GM23338 (cell line): ENCODE measurements at regions not wholly inside any gene's neighbourhood (a gene's known extent, or its start where the extent isn't known, plus 50 kb on each side); places are given as distances from the start of the nearest gene placed in this dataset.

Experiments
- ATAC-seq: fragments of 200-7000 bp; cut with Tn5 transposase; 3 replicates; pipeline ENCODE4 v1.9.1; 2020
- DNase-seq: peaks from one replicate; pipeline ENCODE4 v3.0.0-alpha.2; 2015; ENCODE audit warnings: low spot score
- H2AFZ ChIP-seq: fragments of 200-600 bp; sonication (generic); 2 replicates; pipeline ENCODE4 v1.8.0; 2016; ENCODE audit warnings: antibody characterized with exemption, mild to moderate bottlenecking, moderate library complexity
- H3F3A ChIP-seq: fragments of 200-600 bp; sonication (generic); replicated peaks from 2 replicates; pipeline ENCODE4 v1.8.0; 2017; ENCODE audit warnings: antibody characterized with exemption, mixed run types, low read depth
- H3K27ac ChIP-seq: fragments of 200-600 bp; sonication (generic); 2 replicates; pipeline ENCODE4 v1.6.1; 2016; ENCODE audit warnings: low read depth
- H3K27me3 ChIP-seq: fragments of 200-600 bp; sonication (generic); 2 replicates; pipeline ENCODE4 v1.8.0; 2016; ENCODE audit warnings: mild to moderate bottlenecking, mixed run types, moderate library complexity; ENCODE audit not compliant: insufficient read depth
- H3K36me3 ChIP-seq: fragments of 200-600 bp; sonication (generic); 2 replicates; pipeline ENCODE4 v1.8.0; 2016; ENCODE audit warnings: mild to moderate bottlenecking; ENCODE audit not compliant: insufficient read depth
- H3K4me1 ChIP-seq: fragments of 200-600 bp; sonication (generic); 2 replicates; pipeline ENCODE4 v1.8.0; 2016; ENCODE audit warnings: mild to moderate bottlenecking, moderate library complexity; ENCODE audit not compliant: insufficient read depth
- H3K4me2 ChIP-seq: fragments of 200-600 bp; sonication (generic); 2 replicates; pipeline ENCODE4 v1.7.1; 2017; ENCODE audit warnings: mixed run types
- H3K4me3 ChIP-seq: fragments of 200-600 bp; sonication (generic); 2 replicates; pipeline ENCODE4 v1.6.1; 2016; ENCODE audit warnings: mixed run types
- H3K79me2 ChIP-seq: fragments of 200-600 bp; sonication (generic); replicated peaks from 2 replicates; pipeline ENCODE4 v1.8.0; 2017; ENCODE audit warnings: mild to moderate bottlenecking; ENCODE audit not compliant: insufficient read depth
- H3K9me2 ChIP-seq: fragments of 200-600 bp; sonication (generic); 2 replicates; pipeline ENCODE4 v1.8.0; 2017; ENCODE audit not compliant: insufficient read depth
- H4K20me1 ChIP-seq: fragments of 200-600 bp; sonication (generic); replicated peaks from 2 replicates; pipeline ENCODE4 v1.8.0; 2017; ENCODE audit warnings: mild to moderate bottlenecking; ENCODE audit not compliant: insufficient read depth
- H3K27ac Mint-ChIP-seq: 2 replicates; pipeline ENCODE4 v1.8.0; 2020; ENCODE audit warnings: inconsistent platforms, mild to moderate bottlenecking, moderate library complexity, mixed read lengths
- H3K27me3 Mint-ChIP-seq: 3 replicates; pipeline ENCODE4 v1.8.0; 2022; ENCODE audit warnings: low read depth, mild to moderate bottlenecking, moderate library complexity, mixed read lengths, inconsistent platforms; ENCODE audit not compliant: insufficient read depth, poor library complexity
- H3K36me3 Mint-ChIP-seq: 3 replicates; pipeline ENCODE4 v1.8.0; 2021; ENCODE audit warnings: low read depth, mild to moderate bottlenecking, inconsistent platforms, moderate library complexity, mixed read lengths
- H3K4me1 Mint-ChIP-seq: 3 replicates; pipeline ENCODE4 v1.8.0; 2020; ENCODE audit warnings: mild to moderate bottlenecking, inconsistent platforms, mixed read lengths
- H3K4me3 Mint-ChIP-seq: 3 replicates; pipeline ENCODE4 v1.8.0; 2021; ENCODE audit warnings: moderate library complexity, mild to moderate bottlenecking, inconsistent platforms, mixed read lengths
- H3K9me3 Mint-ChIP-seq: 3 replicates; pipeline ENCODE4 v1.8.0; 2020; ENCODE audit warnings: moderate library complexity, mild to moderate bottlenecking, inconsistent platforms, mixed read lengths
- CREB1 ChIP-seq: fragments of 250-450 bp; sonication (Bioruptor Pico); IDR thresholded peaks from 2 replicates; pipeline ENCODE4 v1.5.0; 2020; ENCODE audit warnings: low read depth, mild to moderate bottlenecking, moderate library complexity
- EZH2 ChIP-seq: fragments of 200-600 bp; sonication (generic); IDR thresholded peaks from one replicate; pipeline ENCODE4 v1.8.0; 2017; ENCODE audit warnings: antibody characterized with exemption, mild to moderate bottlenecking, low read depth; ENCODE audit not compliant: unreplicated experiment
- EZH2phosphoT487 ChIP-seq: fragments of 200-600 bp; sonication (generic); IDR thresholded peaks from one replicate; pipeline ENCODE4 v1.8.1; 2018; ENCODE audit warnings: antibody characterized with exemption; ENCODE audit not compliant: unreplicated experiment
- JUNB ChIP-seq: IDR thresholded peaks from one replicate; pipeline ENCODE4 v1.6.1; 2016; ENCODE audit warnings: antibody characterized with exemption; ENCODE audit not compliant: unreplicated experiment
- NANOG ChIP-seq: IDR thresholded peaks from 2 replicates; pipeline ENCODE4 v1.6.1; 2016; ENCODE audit warnings: antibody characterized with exemption, borderline replicate concordance
- POLR2AphosphoS5 ChIP-seq: IDR thresholded peaks from 2 replicates; pipeline ENCODE4 v1.6.1; 2016; ENCODE audit warnings: antibody characterized with exemption, low read depth
- REST ChIP-seq: IDR thresholded peaks from one replicate; pipeline ENCODE4 v1.6.1; 2018; ENCODE audit warnings: antibody characterized with exemption; ENCODE audit not compliant: unreplicated experiment
- STAT1 ChIP-seq: IDR thresholded peaks from one replicate; pipeline ENCODE4 v1.6.1; 2016; ENCODE audit warnings: antibody characterized with exemption; ENCODE audit not compliant: unreplicated experiment
- ZNF114 ChIP-seq: fragments of 250-450 bp; sonication (Bioruptor Pico); IDR thresholded peaks from 2 replicates; pipeline ENCODE4 v1.5.0; 2020; ENCODE audit warnings: mild to moderate bottlenecking, moderate library complexity
- ZNF331 ChIP-seq: fragments of 250-450 bp; sonication (Bioruptor Pico); IDR thresholded peaks from 2 replicates; pipeline ENCODE4 v1.5.0; 2020; ENCODE audit warnings: low read depth, mild to moderate bottlenecking, moderate library complexity
- ZNF462 ChIP-seq: fragments of 250-450 bp; sonication (Bioruptor Pico); IDR thresholded peaks from 2 replicates; pipeline ENCODE4 v1.5.0; 2020; ENCODE audit warnings: mild to moderate bottlenecking, moderate library complexity
- TF ChIP-seq, protein P1 (sequence below): IDR thresholded peaks from 2 replicates; pipeline ENCODE4 v1.6.1; 2016; ENCODE audit warnings: antibody characterized with exemption
- TF ChIP-seq, protein P2 (sequence below), 2 experiments: fragments of 200-600 bp in 1 of 2; sonication (generic) in 1 of 2; conservative IDR thresholded peaks; 2 replicates each; pipeline versions ENCODE4 v1.5.1 to v1.6.1; 2016 to 2017; ENCODE audit warnings: antibody characterized with exemption in 2 of 2, low read depth in 2 of 2, mild to moderate bottlenecking in 2 of 2, moderate library complexity in 1 of 2

- Histone ChIP-seq H3K4me3 (no peak overlapping the region), H3K27ac (no peak overlapping the region), H3K4me1 (no peaks in the 10 kb centered on the region), H4K20me1 (no peaks in the 10 kb centered on the region), H2AFZ (no peak overlapping the region), H3K36me3 (0 out of 2 replicates have a peak, but pooled peaks cover 6% of the 10 kb centered on the region), H3K79me2 (no peaks in the 10 kb centered on the region), H3K9me2 (no peaks in the 10 kb centered on the region; the same call in 1 of the 2 replicates), H3K27me3 (no peaks in the 10 kb centered on the region), H3F3A (no peaks in the 10 kb centered on the region), H3K4me2 (no peak overlapping the region)
- DNase-seq (no peak), ATAC-seq (no peak)
- Mint-ChIP-seq H3K4me3 (no peak overlapping the region), H3K4me1 (no peaks in the 10 kb centered on the region), H3K27ac (no peak overlapping the region), H3K9me3 (peaks cover 25% of the 10 kb centered on the region), H3K27me3 (peaks cover 2% of the 10 kb centered on the region), H3K36me3 (no peaks in the 10 kb centered on the region; the same call in 2 of the 3 replicates)
- TF ChIP-seq NANOG (no peak), POLR2AphosphoS5 (no peak), ZNF114 (CRISPR knock-in tag) (no peak), CREB1 (no peak), EZH2phosphoT487 (no peak), ZNF462 (no peak), ZNF331 (CRISPR knock-in tag) (no peak), JUNB (no peak), REST (no peak), EZH2 (no peak), STAT1 (no peak)
- TF ChIP-seq, protein P1, sequence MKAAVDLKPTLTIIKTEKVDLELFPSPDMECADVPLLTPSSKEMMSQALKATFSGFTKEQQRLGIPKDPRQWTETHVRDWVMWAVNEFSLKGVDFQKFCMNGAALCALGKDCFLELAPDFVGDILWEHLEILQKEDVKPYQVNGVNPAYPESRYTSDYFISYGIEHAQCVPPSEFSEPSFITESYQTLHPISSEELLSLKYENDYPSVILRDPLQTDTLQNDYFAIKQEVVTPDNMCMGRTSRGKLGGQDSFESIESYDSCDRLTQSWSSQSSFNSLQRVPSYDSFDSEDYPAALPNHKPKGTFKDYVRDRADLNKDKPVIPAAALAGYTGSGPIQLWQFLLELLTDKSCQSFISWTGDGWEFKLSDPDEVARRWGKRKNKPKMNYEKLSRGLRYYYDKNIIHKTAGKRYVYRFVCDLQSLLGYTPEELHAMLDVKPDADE: no peak
- TF ChIP-seq, protein P2, sequence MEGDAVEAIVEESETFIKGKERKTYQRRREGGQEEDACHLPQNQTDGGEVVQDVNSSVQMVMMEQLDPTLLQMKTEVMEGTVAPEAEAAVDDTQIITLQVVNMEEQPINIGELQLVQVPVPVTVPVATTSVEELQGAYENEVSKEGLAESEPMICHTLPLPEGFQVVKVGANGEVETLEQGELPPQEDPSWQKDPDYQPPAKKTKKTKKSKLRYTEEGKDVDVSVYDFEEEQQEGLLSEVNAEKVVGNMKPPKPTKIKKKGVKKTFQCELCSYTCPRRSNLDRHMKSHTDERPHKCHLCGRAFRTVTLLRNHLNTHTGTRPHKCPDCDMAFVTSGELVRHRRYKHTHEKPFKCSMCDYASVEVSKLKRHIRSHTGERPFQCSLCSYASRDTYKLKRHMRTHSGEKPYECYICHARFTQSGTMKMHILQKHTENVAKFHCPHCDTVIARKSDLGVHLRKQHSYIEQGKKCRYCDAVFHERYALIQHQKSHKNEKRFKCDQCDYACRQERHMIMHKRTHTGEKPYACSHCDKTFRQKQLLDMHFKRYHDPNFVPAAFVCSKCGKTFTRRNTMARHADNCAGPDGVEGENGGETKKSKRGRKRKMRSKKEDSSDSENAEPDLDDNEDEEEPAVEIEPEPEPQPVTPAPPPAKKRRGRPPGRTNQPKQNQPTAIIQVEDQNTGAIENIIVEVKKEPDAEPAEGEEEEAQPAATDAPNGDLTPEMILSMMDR (conservative IDR thresholded peaks at IDR 0.05; ENCODE audit: low read depth in 2 of 2): no peak
Observed at GRCh38 chr16:82563401-82563800, 63.4 kb upstream of the CDH13 start.
